ENCODE measurements at regions not wholly inside any gene's neighbourhood (a gene's known extent, or its start where the extent isn't known, plus 50 kb on each side); places are given as distances from the start of the nearest gene placed in this dataset.

DNA sequence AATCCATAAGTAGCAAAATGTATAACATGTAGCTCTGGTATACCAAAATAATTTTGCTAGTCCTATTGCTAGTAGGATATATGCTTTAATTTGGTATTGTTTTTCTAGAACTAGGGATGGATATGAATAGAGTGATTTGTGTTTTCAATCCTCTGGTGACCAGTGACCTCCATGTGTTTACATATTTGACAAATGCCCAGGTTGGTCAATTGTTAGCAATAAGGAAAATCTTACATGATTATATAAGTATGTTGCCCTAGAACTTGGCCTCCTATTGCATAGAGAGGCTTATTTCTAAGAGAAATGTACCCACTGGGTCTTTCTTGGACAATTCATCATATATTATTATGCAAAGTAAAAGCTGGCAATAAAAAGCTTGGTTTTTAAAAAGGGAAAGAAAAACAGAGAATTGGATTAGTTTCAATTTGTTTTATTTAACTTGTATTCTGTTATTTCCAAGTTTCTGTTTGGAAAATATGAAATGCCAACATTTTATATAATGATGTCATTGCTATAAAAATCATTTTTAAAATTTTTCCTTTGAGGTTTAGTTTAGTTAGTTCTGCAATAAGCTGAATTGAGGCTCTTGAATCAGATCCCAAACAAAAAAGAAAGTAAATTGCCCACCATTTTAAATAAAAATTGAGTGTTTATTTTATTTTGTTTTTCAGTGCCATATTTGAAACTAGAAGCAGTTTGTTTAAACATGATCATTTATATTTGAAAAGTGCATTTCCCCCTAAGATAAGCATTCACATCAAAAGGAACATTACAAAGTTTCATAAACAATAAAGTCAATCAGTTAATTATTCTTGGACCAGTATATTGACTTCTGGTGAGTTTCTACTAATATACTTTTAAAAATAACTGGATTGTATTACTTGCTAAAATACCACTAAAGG is 210.9 kb downstream of the ZC3H11B start:
- Histone ChIP-seq H3K9ac (ENCODE audit: insufficient read depth, low read length) (no peak overlapping the region), H3K4me2 (ENCODE audit: extremely low read depth, insufficient read depth, low read length) (no peak overlapping the region), H3K27ac (ENCODE audit: insufficient read depth, low read length) (no peak overlapping the region), H3K4me3 (replicated peaks in 1 of 4; ENCODE audit: control extremely low read depth in 1 of 4, insufficient read depth in 1 of 4, low read depth in 3 of 4, low read length in 4 of 4) (no peak overlapping the region), H4K20me1 (ENCODE audit: control insufficient read depth, extremely low read depth, insufficient read depth, low read length) (no peaks in the 10 kb centered on the region), H2AFZ (ENCODE audit: low read length) (no peak overlapping the region), H3K4me1 (ENCODE audit: control insufficient read depth, extremely low read depth, insufficient read depth, low read length) (no peaks in the 10 kb centered on the region), H3K36me3 (ENCODE audit: control insufficient read depth, insufficient read depth, low read length) (no peaks in the 10 kb centered on the region), H3K79me2 (ENCODE audit: control insufficient read depth, insufficient read depth, low read length) (no peaks in the 10 kb centered on the region), H3K9me3 (ENCODE audit: control insufficient read depth, insufficient read depth, low read depth, low read length) (no peaks in the 10 kb centered on the region), H3K27me3 (ENCODE audit: control insufficient read depth, insufficient read depth, low read length) (no peaks in the 10 kb centered on the region)
- DNase-seq (ENCODE audit: low read depth in 2 of 2) = no peak
- TF ChIP-seq, protein P1, sequence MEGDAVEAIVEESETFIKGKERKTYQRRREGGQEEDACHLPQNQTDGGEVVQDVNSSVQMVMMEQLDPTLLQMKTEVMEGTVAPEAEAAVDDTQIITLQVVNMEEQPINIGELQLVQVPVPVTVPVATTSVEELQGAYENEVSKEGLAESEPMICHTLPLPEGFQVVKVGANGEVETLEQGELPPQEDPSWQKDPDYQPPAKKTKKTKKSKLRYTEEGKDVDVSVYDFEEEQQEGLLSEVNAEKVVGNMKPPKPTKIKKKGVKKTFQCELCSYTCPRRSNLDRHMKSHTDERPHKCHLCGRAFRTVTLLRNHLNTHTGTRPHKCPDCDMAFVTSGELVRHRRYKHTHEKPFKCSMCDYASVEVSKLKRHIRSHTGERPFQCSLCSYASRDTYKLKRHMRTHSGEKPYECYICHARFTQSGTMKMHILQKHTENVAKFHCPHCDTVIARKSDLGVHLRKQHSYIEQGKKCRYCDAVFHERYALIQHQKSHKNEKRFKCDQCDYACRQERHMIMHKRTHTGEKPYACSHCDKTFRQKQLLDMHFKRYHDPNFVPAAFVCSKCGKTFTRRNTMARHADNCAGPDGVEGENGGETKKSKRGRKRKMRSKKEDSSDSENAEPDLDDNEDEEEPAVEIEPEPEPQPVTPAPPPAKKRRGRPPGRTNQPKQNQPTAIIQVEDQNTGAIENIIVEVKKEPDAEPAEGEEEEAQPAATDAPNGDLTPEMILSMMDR (conservative IDR thresholded peaks at IDR 0.05 in 1 of 2, IDR thresholded peaks at IDR 0.05 in 1 of 2; ENCODE audit: low read depth in 1 of 2, low read length in 2 of 2) = no peak

DNA sequence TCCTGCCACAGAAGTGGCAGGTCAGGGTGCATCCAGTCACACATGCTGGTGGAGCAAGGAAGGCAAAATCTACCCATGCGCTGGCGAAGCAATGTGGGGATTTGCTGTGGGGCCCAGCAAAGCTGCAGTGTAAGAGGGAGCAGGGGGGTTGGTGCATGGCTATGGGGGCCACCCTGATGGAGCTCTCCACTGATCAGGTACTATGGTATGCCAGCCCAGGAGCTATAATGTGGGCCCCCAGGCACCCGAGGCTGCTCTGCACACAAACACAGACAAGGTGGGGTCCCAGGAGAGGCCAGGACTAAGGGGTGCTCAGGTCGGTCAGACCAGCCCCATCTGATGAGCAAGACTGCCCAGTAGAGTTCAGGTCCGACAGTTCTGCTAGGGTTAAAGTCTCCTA is 213.5 kb downstream of the ZC3H11B start:
- no peak for DNase-seq (ENCODE audit: low read depth in 2 of 2)
- Histone ChIP-seq H3K79me2 (ENCODE audit: control insufficient read depth, insufficient read depth, low read length) (no peaks in the 10 kb centered on the region), H2AFZ (ENCODE audit: low read length) (no peak overlapping the region), H3K36me3 (ENCODE audit: control insufficient read depth, insufficient read depth, low read length) (no peaks in the 10 kb centered on the region), H3K27me3 (ENCODE audit: control insufficient read depth, insufficient read depth, low read length) (no peaks in the 10 kb centered on the region), H3K4me3 (replicated peaks in 1 of 4; ENCODE audit: control extremely low read depth in 1 of 4, insufficient read depth in 1 of 4, low read depth in 3 of 4, low read length in 4 of 4) (no peak overlapping the region), H3K27ac (ENCODE audit: insufficient read depth, low read length) (no peak overlapping the region), H3K9ac (ENCODE audit: insufficient read depth, low read length) (no peak overlapping the region), H4K20me1 (ENCODE audit: control insufficient read depth, extremely low read depth, insufficient read depth, low read length) (no peaks in the 10 kb centered on the region), H3K4me2 (ENCODE audit: extremely low read depth, insufficient read depth, low read length) (no peak overlapping the region), H3K9me3 (ENCODE audit: control insufficient read depth, insufficient read depth, low read depth, low read length) (no peaks in the 10 kb centered on the region), H3K4me1 (ENCODE audit: control insufficient read depth, extremely low read depth, insufficient read depth, low read length) (no peaks in the 10 kb centered on the region)
- no peak for TF ChIP-seq EZH2 (IDR thresholded peaks at IDR 0.05; ENCODE audit: low read length, missing control alignments)
- TF ChIP-seq, protein P1 (conservative IDR thresholded peaks at IDR 0.05 in 1 of 2, IDR thresholded peaks at IDR 0.05 in 1 of 2; ENCODE audit: low read depth in 1 of 2, low read length in 2 of 2) = no peak

DNA sequence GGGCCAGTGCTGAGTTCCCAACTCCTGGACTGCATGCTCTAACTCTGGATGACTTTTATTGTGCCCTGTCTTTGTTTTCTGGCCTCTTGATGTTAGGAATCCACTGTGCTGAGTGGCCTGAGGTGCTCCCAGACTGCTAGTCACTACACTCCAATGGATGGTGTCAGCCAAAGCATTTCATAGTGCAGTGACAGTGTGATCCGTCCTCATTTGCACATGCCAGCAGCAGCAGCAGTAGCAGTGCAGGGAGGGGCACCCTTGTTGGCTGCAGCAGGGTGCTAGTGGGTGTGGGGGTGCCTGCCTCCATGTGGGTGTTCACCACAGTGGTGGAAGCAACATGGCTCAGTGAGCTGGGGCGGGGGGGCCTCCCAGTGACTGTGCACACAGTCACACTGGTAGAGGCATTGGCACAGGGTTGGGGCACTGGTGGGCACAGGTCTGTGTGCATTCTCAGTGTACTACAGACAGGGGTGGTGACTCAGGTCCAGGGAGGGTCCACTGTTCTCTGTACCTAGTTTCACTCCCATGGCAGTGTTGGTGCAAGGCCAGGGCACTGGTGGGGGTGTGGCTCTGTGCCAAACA is 214.0 kb downstream of the ZC3H11B start:
- H3K36me3 ChIP-seq (ENCODE audit: control insufficient read depth, insufficient read depth, low read length) = no peaks in the 10 kb centered on the region
- no peak overlapping the region for H3K27ac ChIP-seq (ENCODE audit: insufficient read depth, low read length)
- H3K4me3 ChIP-seq (replicated peaks in 1 of 4; ENCODE audit: control extremely low read depth in 1 of 4, insufficient read depth in 1 of 4, low read depth in 3 of 4, low read length in 4 of 4) = no peak overlapping the region
- H3K4me1 ChIP-seq (ENCODE audit: control insufficient read depth, extremely low read depth, insufficient read depth, low read length) = no peaks in the 10 kb centered on the region
- H3K27me3 ChIP-seq (ENCODE audit: control insufficient read depth, insufficient read depth, low read length) = no peaks in the 10 kb centered on the region
- TF ChIP-seq EZH2 (IDR thresholded peaks at IDR 0.05; ENCODE audit: low read length, missing control alignments) = no peak
- TF ChIP-seq, protein P1 (conservative IDR thresholded peaks at IDR 0.05 in 1 of 2, IDR thresholded peaks at IDR 0.05 in 1 of 2; ENCODE audit: low read depth in 1 of 2, low read length in 2 of 2) = no peak
- no peaks in the 10 kb centered on the region for H3K9me3 ChIP-seq (ENCODE audit: control insufficient read depth, insufficient read depth, low read depth, low read length)
- no peak overlapping the region for H3K9ac ChIP-seq (ENCODE audit: insufficient read depth, low read length)
- no peak for DNase-seq (ENCODE audit: low read depth in 2 of 2)
- no peak overlapping the region for H2AFZ ChIP-seq (ENCODE audit: low read length)
- no peak overlapping the region for H3K4me2 ChIP-seq (ENCODE audit: extremely low read depth, insufficient read depth, low read length)
- no peaks in the 10 kb centered on the region for H3K79me2 ChIP-seq (ENCODE audit: control insufficient read depth, insufficient read depth, low read length)
- no peaks in the 10 kb centered on the region for H4K20me1 ChIP-seq (ENCODE audit: control insufficient read depth, extremely low read depth, insufficient read depth, low read length)
